Glutamatergic neuron (in vitro differentiated cells): ENCODE measurements at regions not wholly inside any gene's neighbourhood (a gene's known extent, or its start where the extent isn't known, plus 50 kb on each side); places are given as distances from the start of the nearest gene placed in this dataset.

Experiments used
- DNase-seq: peaks from one replicate; pipeline ENCODE4 v3.0.0; 2022
- H3K27ac Mint-ChIP-seq: one replicate; pipeline ENCODE4 v1.8.0; 2020; ENCODE audit warnings: mild to moderate bottlenecking, mixed read lengths, inconsistent platforms; ENCODE audit not compliant: unreplicated experiment
- H3K27me3 Mint-ChIP-seq: one replicate; pipeline ENCODE4 v1.8.0; 2020; ENCODE audit warnings: mild to moderate bottlenecking, moderate library complexity, mixed read lengths, inconsistent platforms; ENCODE audit not compliant: unreplicated experiment
- H3K36me3 Mint-ChIP-seq: one replicate; pipeline ENCODE4 v1.8.0; 2020; ENCODE audit warnings: mild to moderate bottlenecking, mixed read lengths, inconsistent platforms; ENCODE audit not compliant: unreplicated experiment
- H3K4me1 Mint-ChIP-seq: one replicate; pipeline ENCODE4 v1.8.0; 2020; ENCODE audit warnings: mild to moderate bottlenecking, low read depth, mixed read lengths, inconsistent platforms; ENCODE audit not compliant: unreplicated experiment
- H3K4me3 Mint-ChIP-seq: one replicate; pipeline ENCODE4 v1.8.0; 2020; ENCODE audit warnings: mild to moderate bottlenecking, mixed read lengths, inconsistent platforms; ENCODE audit not compliant: unreplicated experiment
- H3K9me3 Mint-ChIP-seq: one replicate; pipeline ENCODE4 v1.8.0; 2020; ENCODE audit warnings: mild to moderate bottlenecking, moderate library complexity, mixed read lengths, inconsistent platforms; ENCODE audit not compliant: unreplicated experiment
- CTCF ChIP-seq: fragments of 200-600 bp; sonication (generic); IDR thresholded peaks from one replicate; pipeline ENCODE4 v1.5.0; 2021; ENCODE audit not compliant: partially characterized antibody, unreplicated experiment

GRCh38 chr6:4342407-4343137 lies 207.2 kb upstream of the ECI2 start:
- no peaks in the 10 kb centered on the region for H3K4me1 Mint-ChIP-seq
- no peak overlapping the region for H3K4me3 Mint-ChIP-seq
- H3K27me3 Mint-ChIP-seq: no peaks in the 10 kb centered on the region
- DNase-seq: no peak
- H3K9me3 Mint-ChIP-seq: no peaks in the 10 kb centered on the region
- H3K36me3 Mint-ChIP-seq: peaks cover 11% of the 10 kb centered on the region
- no peak for TF ChIP-seq CTCF
- H3K27ac Mint-ChIP-seq: no peak overlapping the region

- H3K4me1 Mint-ChIP-seq: no peaks in the 10 kb centered on the region
Measured at GRCh38 chr6:4341078-4341797, 205.9 kb upstream of the ECI2 start.

GRCh38 chr6:4340544-4340943 lies 205.2 kb upstream of the ECI2 start:
- H3K9me3 Mint-ChIP-seq: peaks cover 2% of the 10 kb centered on the region
- H3K27ac Mint-ChIP-seq: no peak overlapping the region
- DNase-seq: no peak
- peaks cover 2% of the 10 kb centered on the region for H3K27me3 Mint-ChIP-seq
- H3K36me3 Mint-ChIP-seq: peaks cover 16% of the 10 kb centered on the region
- H3K4me1 Mint-ChIP-seq: no peaks in the 10 kb centered on the region
- no peak for TF ChIP-seq CTCF
- H3K4me3 Mint-ChIP-seq: no peak overlapping the region

More at GRCh38 chr6:4341078-4341797, 205.9 kb upstream of the ECI2 start:
- Mint-ChIP-seq H3K4me3 (no peak overlapping the region), H3K27me3 (peaks cover 2% of the 10 kb centered on the region), H3K36me3 (peaks cover 11% of the 10 kb centered on the region), H3K9me3 (peaks cover 2% of the 10 kb centered on the region), H3K27ac (no peak overlapping the region)
- DNase-seq: no peak
- no peak for TF ChIP-seq CTCF

GRCh38 chr6:4338884-4339283 lies 203.5 kb upstream of the ECI2 start:
- no peaks in the 10 kb centered on the region for H3K4me1 Mint-ChIP-seq
- peaks cover 16% of the 10 kb centered on the region for H3K36me3 Mint-ChIP-seq
- no peak for TF ChIP-seq CTCF
- no peak for DNase-seq
- no peak overlapping the region for H3K4me3 Mint-ChIP-seq
- H3K9me3 Mint-ChIP-seq: peaks cover 2% of the 10 kb centered on the region
- H3K27me3 Mint-ChIP-seq: peaks cover 2% of the 10 kb centered on the region
- H3K27ac Mint-ChIP-seq: no peak overlapping the region

GRCh38 chr6:4336778-4337442 lies 201.5 kb upstream of the ECI2 start:
- Mint-ChIP-seq H3K27ac (no peak overlapping the region), H3K27me3 (peaks cover 2% of the 10 kb centered on the region), H3K36me3 (peaks cover 16% of the 10 kb centered on the region), H3K4me1 (no peaks in the 10 kb centered on the region), H3K9me3 (peaks cover 2% of the 10 kb centered on the region), H3K4me3 (no peak overlapping the region)
- no peak for TF ChIP-seq CTCF
- no peak for DNase-seq
